HG03060 (cell line): ENCODE measurements at regions not wholly inside any gene's neighbourhood (a gene's known extent, or its start where the extent isn't known, plus 50 kb on each side); places are given as distances from the start of the nearest gene placed in this dataset.

Experiments used
- ATAC-seq: cut with Tn5 transposase; IDR thresholded peaks from one replicate; pipeline ENCODE4 v1.9.1; 2021; ENCODE audit warnings: low read depth, moderate number of reproducible peaks; ENCODE audit not compliant: unreplicated experiment

GRCh38 chr10:129396021-129396722 is 70.9 kb upstream of the MGMT start:
- ATAC-seq, result no peak

DNA sequence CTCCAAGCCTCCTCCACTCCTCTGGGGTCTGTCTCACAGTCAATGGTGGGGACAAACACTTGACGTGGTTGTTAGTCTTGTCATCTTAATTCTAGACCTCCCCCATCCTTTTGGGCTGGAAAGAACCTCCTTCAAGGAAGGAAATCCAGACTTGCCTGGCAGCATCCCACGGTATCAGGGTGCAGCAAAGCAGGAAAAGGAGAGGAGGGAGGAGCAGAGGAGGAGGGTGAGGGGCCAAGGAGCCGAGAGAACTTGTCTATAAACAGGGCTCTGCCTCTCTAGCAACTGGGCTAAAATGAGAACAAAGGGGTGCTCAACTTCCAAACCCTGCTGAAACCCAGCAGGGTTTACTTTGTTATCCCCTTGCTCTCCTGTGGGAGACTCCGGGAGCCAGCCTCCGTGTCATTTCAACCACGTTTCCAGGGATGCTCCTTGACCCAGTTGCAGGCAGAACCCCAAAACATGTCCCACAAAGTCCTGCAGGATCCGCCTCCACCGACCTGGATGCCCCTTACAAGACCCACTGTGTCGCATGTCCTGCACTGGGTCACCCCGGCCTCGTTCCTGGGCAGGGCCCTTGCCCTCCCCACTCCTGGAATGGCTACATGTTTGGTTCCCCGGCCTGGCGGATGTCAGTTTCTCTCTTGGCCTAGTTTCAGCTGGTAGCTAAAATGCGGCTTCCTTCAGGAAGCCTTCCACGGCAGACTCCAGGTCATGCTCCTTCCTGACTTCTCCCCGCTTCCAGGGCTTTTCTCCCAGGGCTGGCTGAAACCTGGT is 69.7 kb upstream of the MGMT start:
- no peak for ATAC-seq

- ATAC-seq, result no peak
Measured at GRCh38 chr10:129398711-129399141, 68.3 kb upstream of the MGMT start.

GRCh38 chr10:129400426-129400825 is 66.6 kb upstream of the MGMT start:
- no peak for ATAC-seq

GRCh38 chr10:129402459-129402858 is 64.6 kb upstream of the MGMT start:
- ATAC-seq, result no peak

DNA sequence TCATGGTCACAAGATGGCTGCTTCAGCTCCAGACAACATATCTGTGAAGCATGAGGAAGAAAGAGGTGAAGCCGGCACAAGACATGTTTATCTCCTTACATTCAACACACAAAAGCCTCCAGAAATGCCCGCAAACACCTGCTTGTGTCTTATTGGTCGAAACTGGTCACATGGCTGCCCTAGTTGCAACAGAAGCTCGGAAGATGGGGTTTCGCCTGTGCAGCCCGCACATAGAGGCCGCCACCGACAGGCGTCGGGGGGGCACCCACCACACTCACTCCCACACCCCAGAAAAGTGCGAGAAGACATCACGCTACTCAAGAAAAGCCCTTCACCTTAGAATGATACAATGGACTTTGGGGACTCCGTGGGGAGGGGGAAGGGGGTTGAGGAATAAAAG is 63.0 kb upstream of the MGMT start:
- ATAC-seq, result no peak

DNA sequence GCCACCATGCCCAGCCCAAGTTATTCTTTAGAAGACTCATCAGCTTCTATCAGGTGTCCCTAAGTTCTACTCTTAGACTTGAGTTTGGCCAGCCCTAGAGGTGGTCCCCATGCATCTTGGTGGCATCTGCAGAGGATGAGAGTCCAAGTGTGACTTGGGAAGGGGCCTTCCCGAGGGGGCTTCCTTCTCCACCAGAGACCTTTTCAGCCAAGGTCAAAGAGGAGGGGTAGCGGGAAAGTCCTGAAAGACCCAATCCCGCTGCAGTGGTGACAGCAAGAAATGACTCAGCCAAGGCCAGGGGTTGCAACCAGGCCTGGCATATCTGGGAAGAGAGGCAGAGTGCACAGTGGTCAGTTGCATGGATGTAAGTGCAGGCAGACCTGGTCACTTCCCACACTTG is 61.7 kb upstream of the MGMT start:
- no peak for ATAC-seq

DNA sequence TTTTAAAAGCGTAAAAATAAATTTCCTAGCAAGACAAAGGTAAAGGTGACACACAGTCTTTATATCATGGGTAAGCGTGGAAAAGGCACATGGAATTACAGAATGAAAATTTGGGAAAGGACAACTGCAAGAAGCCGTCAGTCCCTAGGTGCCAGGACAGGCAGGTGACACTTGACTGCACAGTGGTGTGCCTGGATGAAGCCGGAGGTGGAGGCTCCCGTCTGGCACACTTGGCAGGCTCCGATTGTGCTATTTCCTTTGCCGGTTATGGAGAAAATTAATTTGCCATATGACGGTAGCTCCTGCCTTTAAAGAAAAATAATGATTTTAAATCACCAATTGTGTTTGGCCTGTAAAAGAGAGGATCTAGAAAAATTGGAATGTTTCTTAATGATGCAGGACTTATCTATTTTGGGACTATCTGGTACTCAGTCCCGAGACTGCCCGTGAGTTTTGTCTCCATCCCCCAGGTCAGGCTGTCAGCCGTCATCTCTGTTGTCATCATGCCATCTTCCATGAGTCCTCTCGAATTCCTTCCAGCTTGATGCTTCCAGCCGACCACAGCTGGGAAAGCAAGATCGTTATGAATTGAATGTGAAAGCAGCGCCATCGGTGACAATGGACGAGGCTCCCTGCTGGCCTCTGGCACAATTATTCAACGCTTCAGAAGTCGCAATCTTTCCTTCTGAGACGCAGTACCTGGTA is 56.2 kb upstream of the MGMT start:
- ATAC-seq, result no peak

GRCh38 chr10:129411393-129411705 is 55.7 kb upstream of the MGMT start:
- no peak for ATAC-seq

GRCh38 chr10:129411772-129412171 is 55.3 kb upstream of the MGMT start:
- ATAC-seq, result no peak

- no peak for ATAC-seq
Measured at GRCh38 chr10:129413024-129413423, 54.0 kb upstream of the MGMT start.

DNA sequence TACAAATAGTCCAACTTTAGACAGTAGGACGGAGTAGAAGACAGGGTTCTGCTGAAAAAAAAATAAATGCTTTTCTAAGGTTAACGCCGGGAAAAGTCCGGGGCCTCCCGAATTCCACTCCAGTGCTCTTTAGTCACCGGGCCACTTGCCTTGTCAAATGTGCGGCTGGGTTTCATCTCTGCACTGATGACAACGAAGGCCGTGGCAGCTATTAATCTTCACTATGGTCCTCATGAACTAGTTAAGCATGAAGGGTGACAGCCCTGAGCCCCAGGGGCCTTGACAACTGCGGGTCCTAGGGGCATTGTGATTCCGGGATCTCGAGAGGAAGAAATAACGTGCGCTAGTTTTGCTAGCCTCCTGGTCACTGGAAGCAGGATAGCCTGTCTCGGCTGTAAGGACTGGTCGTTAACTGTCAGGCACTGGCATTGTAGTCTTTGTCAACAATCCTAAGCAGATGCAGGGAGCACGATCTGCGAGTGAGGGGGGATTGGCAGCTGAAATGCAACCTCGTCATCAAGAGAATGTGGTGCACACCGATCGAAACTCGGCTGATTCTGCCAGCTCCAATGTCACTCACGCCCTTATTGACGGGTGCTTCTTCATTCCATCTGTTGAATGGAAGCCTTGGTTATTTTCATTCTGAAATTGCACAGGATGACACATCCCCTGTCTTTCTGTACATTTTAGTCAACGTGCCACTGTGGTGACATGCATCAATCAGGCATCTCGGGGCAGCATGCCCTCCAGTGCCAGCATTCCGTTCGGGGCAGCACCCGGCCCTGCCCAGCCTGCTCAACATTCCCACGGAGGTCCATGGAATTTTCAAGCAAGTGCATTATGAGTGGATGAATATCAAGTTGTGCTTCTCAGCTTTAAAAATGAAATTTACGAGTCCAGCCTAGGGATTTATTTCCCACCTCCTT is 51.6 kb upstream of the MGMT start:
- no peak for ATAC-seq

DNA sequence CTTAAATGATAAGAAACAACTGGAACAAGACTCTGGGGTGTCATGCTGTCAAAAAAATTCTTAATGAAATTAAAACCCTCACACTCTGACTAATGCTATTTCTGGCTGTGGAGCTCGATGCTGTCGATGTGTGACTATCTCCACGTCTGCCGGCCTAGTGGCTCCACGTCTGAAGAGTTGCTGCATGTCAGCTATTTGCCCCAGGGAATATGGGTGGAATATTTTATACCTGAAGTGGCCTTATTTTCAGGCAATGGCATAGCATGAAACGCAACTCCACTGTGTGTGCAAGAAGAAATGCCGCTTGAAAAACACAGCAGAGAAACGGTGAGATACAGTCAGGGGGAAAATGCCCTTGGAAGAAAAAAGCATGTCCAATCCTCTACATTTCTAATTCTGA is 50.9 kb upstream of the MGMT start:
- ATAC-seq, result no peak

DNA sequence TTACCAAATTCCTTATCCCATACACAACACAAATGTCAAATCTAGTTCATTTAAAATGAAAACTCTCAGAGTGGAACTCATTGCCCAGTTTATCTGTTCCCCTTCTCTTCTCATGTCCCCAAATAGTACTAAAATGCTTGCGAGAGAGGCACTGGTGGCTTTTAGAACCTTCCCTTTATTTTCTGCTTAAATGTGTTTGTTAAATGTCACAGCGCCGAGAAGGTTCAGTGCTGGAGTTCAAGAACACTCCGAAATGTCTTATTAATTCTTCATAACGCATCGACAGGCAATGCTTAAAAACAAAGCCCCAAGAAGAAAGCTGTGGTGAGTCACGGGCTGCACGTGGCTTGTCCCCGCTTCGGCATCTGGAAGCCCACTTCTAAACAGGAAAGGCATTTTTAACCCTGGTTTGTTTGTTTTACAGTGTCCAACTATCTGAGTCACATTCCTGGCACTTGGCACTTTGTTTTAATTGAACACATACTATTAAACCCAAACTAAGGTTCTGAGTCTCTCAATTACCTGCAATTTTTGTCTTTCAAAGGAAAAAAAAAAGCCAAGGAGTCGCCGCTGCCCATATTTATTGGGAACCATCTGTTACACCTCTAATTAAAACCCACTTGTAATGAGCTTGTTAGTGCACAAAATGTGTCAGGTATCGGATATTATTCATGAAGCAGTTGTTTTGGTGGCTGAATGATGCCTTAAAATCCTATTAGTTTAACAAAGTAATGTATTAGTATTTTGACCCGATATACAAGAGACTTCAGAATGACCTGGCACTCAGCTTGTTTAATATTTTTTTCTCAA is 49.9 kb upstream of the MGMT start:
- no peak for ATAC-seq
